ENCODE measurements at regions not wholly inside any gene's neighbourhood (a gene's known extent, or its start where the extent isn't known, plus 50 kb on each side); places are given as distances from the start of the nearest gene placed in this dataset.

- Histone ChIP-seq H3K4me3 (ENCODE audit: severe bottlenecking) (no peak overlapping the region), H3K27me3 (ENCODE audit: insufficient read depth, poor library complexity, severe bottlenecking) (no peaks in the 10 kb centered on the region), H3K36me3 (ENCODE audit: low read depth) (no peaks in the 10 kb centered on the region), H3K9me3 (ENCODE audit: severe bottlenecking) (no peaks in the 10 kb centered on the region), H3K27ac (ENCODE audit: poor library complexity, severe bottlenecking) (no peak overlapping the region), H3K4me1 (ENCODE audit: insufficient read depth, poor library complexity, severe bottlenecking) (no peaks in the 10 kb centered on the region)
- ATAC-seq (ENCODE audit: low read depth) = no peak
- TF ChIP-seq CTCF (IDR thresholded peaks at IDR 0.05; ENCODE audit: poor library complexity, severe bottlenecking) = no peak
- DNase-seq (ENCODE audit: low spot score) = no peak
Observed at GRCh38 chr1:228921481-228921880, 186.2 kb downstream of the RHOU start.

GRCh38 chr1:228922722-228923376 is 187.6 kb downstream of the RHOU start:
- ATAC-seq (ENCODE audit: low read depth) = no peak
- TF ChIP-seq CTCF (IDR thresholded peaks at IDR 0.05; ENCODE audit: poor library complexity, severe bottlenecking) = no peak
- no peak for DNase-seq (ENCODE audit: low spot score)
- Histone ChIP-seq H3K27ac (ENCODE audit: poor library complexity, severe bottlenecking) (no peak overlapping the region), H3K9me3 (ENCODE audit: severe bottlenecking) (no peaks in the 10 kb centered on the region), H3K27me3 (ENCODE audit: insufficient read depth, poor library complexity, severe bottlenecking) (no peaks in the 10 kb centered on the region), H3K4me1 (ENCODE audit: insufficient read depth, poor library complexity, severe bottlenecking) (no peaks in the 10 kb centered on the region), H3K4me3 (ENCODE audit: severe bottlenecking) (no peak overlapping the region), H3K36me3 (ENCODE audit: low read depth) (no peaks in the 10 kb centered on the region)

- no peak for ATAC-seq (ENCODE audit: low read depth)
- H3K9me3 ChIP-seq (ENCODE audit: severe bottlenecking) = no peaks in the 10 kb centered on the region
- H3K27ac ChIP-seq (ENCODE audit: poor library complexity, severe bottlenecking) = no peak overlapping the region
- H3K27me3 ChIP-seq (ENCODE audit: insufficient read depth, poor library complexity, severe bottlenecking) = no peaks in the 10 kb centered on the region
- no peak for TF ChIP-seq CTCF (IDR thresholded peaks at IDR 0.05; ENCODE audit: poor library complexity, severe bottlenecking)
- no peaks in the 10 kb centered on the region for H3K36me3 ChIP-seq (ENCODE audit: low read depth)
- DNase-seq (ENCODE audit: low spot score) = no peak
- H3K4me3 ChIP-seq (ENCODE audit: severe bottlenecking) = no peak overlapping the region
- H3K4me1 ChIP-seq (ENCODE audit: insufficient read depth, poor library complexity, severe bottlenecking) = no peaks in the 10 kb centered on the region
Observed at GRCh38 chr1:228923973-228924686, 188.9 kb downstream of the RHOU start.

DNA sequence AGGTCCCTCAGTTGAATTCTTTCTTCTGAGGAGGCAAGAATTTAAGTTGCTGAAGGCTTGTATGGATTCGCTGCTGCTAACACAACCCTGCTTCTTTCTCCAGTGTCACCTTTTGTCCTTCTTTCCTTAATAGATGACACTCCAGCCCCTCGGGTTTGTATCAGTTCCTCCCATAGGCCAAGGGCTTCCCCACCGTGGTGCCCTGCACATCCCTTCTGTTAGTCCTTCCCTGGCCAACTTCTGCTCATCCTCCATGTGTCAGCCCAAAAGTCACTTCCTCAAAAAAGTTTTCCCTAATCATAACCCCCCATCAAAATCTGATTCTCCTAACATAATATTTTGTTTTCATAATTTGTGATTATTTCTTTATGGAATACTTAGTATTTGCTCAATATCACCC is 190.4 kb downstream of the RHOU start:
- DNase-seq (ENCODE audit: low spot score) = no peak

More for the DNA sequence above, 190.4 kb downstream of the RHOU start:
- Histone ChIP-seq H3K36me3 (ENCODE audit: low read depth) (no peaks in the 10 kb centered on the region), H3K27ac (ENCODE audit: poor library complexity, severe bottlenecking) (no peak overlapping the region), H3K4me1 (ENCODE audit: insufficient read depth, poor library complexity, severe bottlenecking) (no peaks in the 10 kb centered on the region), H3K4me3 (ENCODE audit: severe bottlenecking) (no peak overlapping the region), H3K9me3 (ENCODE audit: severe bottlenecking) (no peaks in the 10 kb centered on the region), H3K27me3 (ENCODE audit: insufficient read depth, poor library complexity, severe bottlenecking) (no peaks in the 10 kb centered on the region)
- ATAC-seq (ENCODE audit: low read depth) = no peak
- no peak for TF ChIP-seq CTCF (IDR thresholded peaks at IDR 0.05; ENCODE audit: poor library complexity, severe bottlenecking)

Measured in RWPE2 (cell line).